ENCODE measurements at regions not wholly inside any gene's neighbourhood (a gene's known extent, or its start where the extent isn't known, plus 50 kb on each side); places are given as distances from the start of the nearest gene placed in this dataset.

- ChIA-PET POLR2A (ENCODE audit: partially characterized antibody) (no interaction called here), CTCF (ENCODE audit: partially characterized antibody) (no interaction called here)
- Histone ChIP-seq H3K9me3 (ENCODE audit: insufficient read depth in 2 of 2, low read depth in 1 of 2, low read length in 1 of 2) (no peaks in the 10 kb centered on the region), H2AK5ac (ENCODE audit: low read depth, low read length) (no peak overlapping the region), H3K79me2 (ENCODE audit: control insufficient read depth in 1 of 2, insufficient read depth in 2 of 2, low read length in 2 of 2) (no peaks in the 10 kb centered on the region), H2BK5ac (ENCODE audit: low read depth, low read length) (no peak overlapping the region), H3K4me2 (ENCODE audit: insufficient read depth in 1 of 2, low read depth in 2 of 2, low read length in 2 of 2) (no peak overlapping the region), H3K18ac (ENCODE audit: extremely low read depth, low read length) (no peak overlapping the region), H3K27me3 (replicated peaks in 1 of 4; ENCODE audit: control insufficient read depth in 3 of 4, extremely low read depth in 1 of 4, insufficient read depth in 3 of 4, low read length in 3 of 4) (no peaks in the 10 kb centered on the region), H3K36me3 (ENCODE audit: control insufficient read depth in 2 of 4, insufficient read depth in 4 of 4, low read length in 3 of 4) (no peaks in the 10 kb centered on the region), H3K4me1 (replicated peaks in 1 of 4; ENCODE audit: control insufficient read depth in 3 of 4, insufficient read depth in 4 of 4, low read length in 3 of 4) (no peaks in the 10 kb centered on the region), H3K27ac (ENCODE audit: low read depth, low read length) (no peak overlapping the region), H4K20me1 (replicated peaks in 1 of 2; ENCODE audit: control insufficient read depth in 1 of 2, insufficient read depth in 2 of 2, low read length in 2 of 2) (no peaks in the 10 kb centered on the region), H4K5ac (ENCODE audit: insufficient read length, low read depth, low read length) (no peak overlapping the region), H4K8ac (ENCODE audit: extremely low read depth, insufficient read depth, low read length) (no peak overlapping the region), H3K79me1 (ENCODE audit: low read depth, low read length) (no peaks in the 10 kb centered on the region), H2BK120ac (replicated peaks; ENCODE audit: low read depth, low read length) (no peak overlapping the region), H2BK15ac (ENCODE audit: low read length) (no peak overlapping the region), H3K4ac (replicated peaks; ENCODE audit: insufficient read length, low read depth, low read length) (no peak overlapping the region), H3K56ac (replicated peaks; ENCODE audit: insufficient read length, low read depth, low read length) (no peak overlapping the region), H3K4me3 (ENCODE audit: extremely low read depth in 1 of 4, insufficient read depth in 2 of 4, low read depth in 3 of 4, low read length in 4 of 4) (no peak overlapping the region), H2AFZ (ENCODE audit: low read length) (no peak overlapping the region), H3K23ac (ENCODE audit: insufficient read length) (no peak overlapping the region), H2BK20ac (ENCODE audit: low read length) (no peak overlapping the region), H3K14ac (ENCODE audit: insufficient read length) (no peak overlapping the region), H2BK12ac (ENCODE audit: low read depth, low read length) (no peak overlapping the region; the same call in 1 of the 2 replicates), H3K9ac (replicated peaks in 1 of 4; ENCODE audit: extremely low read depth in 1 of 4, low read depth in 3 of 4, low read length in 3 of 4) (no peak overlapping the region), H4K91ac (replicated peaks; ENCODE audit: insufficient read length, low read length) (no peak overlapping the region), H3K23me2 (ENCODE audit: low read depth, low read length) (no peaks in the 10 kb centered on the region)
- WGBS, 2 experiments (ENCODE audit: extremely low coverage in 1 of 2, insufficient coverage in 1 of 2, insufficient read length in 1 of 2, insufficient replicate concordance in 2 of 2, low coverage in 1 of 2, low lambda C conversion rate in 2 of 2, missing lambda C conversion rate in 1 of 2): 85% methylated on average over 5 of the region's 5 CpGs; no CpG with 5 or more reads in 1 of the 2 experiments
- DNase-seq (ENCODE audit: low read depth in 1 of 2, low spot score in 2 of 2): no peak
- no peak for FAIRE-seq
- TF ChIP-seq POLR2A (IDR thresholded peaks at IDR 0.05; ENCODE audit: control extremely low read depth in 1 of 2, low read depth in 2 of 2, low read length in 2 of 2): no peak
- no peak for TF ChIP-seq CREB1 (IDR thresholded peaks at IDR 0.05)
- TF ChIP-seq GTF2F1 (IDR thresholded peaks at IDR 0.05; ENCODE audit: borderline replicate concordance, low read depth, low read length): no peak
- TF ChIP-seq GABPA (IDR thresholded peaks at IDR 0.05; ENCODE audit: borderline replicate concordance, insufficient read depth, low read length): no peak
- no peak for TF ChIP-seq RNF2 (IDR thresholded peaks at IDR 0.05; ENCODE audit: borderline replicate concordance, low read depth, low read length, missing control alignments, poor library complexity, severe bottlenecking)
- no peak for TF ChIP-seq CTBP2 (IDR thresholded peaks at IDR 0.05; ENCODE audit: borderline replicate concordance, insufficient read depth, insufficient read length, low read length)
- TF ChIP-seq PHF8 (conservative IDR thresholded peaks at IDR 0.05; ENCODE audit: low read depth, low read length): no peak
- TF ChIP-seq, protein P1, sequence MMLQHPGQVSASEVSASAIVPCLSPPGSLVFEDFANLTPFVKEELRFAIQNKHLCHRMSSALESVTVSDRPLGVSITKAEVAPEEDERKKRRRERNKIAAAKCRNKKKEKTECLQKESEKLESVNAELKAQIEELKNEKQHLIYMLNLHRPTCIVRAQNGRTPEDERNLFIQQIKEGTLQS (IDR thresholded peaks at IDR 0.05; ENCODE audit: insufficient read depth, low read depth, low read length): no peak
- no peak for TF ChIP-seq ZNF274 (IDR thresholded peaks at IDR 0.05; ENCODE audit: borderline replicate concordance, extremely low read depth, low read length)
- no peak for TF ChIP-seq RAD21 (IDR thresholded peaks at IDR 0.05 in 1 of 2, conservative IDR thresholded peaks at IDR 0.05 in 1 of 2; ENCODE audit: low read depth in 2 of 2, low read length in 2 of 2)
- TF ChIP-seq JUN (IDR thresholded peaks at IDR 0.05; ENCODE audit: low read depth, low read length): no peak
- no peak for TF ChIP-seq BRCA1 (IDR thresholded peaks at IDR 0.05; ENCODE audit: low read depth, low read length)
- TF ChIP-seq EP300 (IDR thresholded peaks at IDR 0.05; ENCODE audit: borderline replicate concordance in 1 of 2, low read depth in 2 of 2, low read length in 2 of 2): no peak
- no peak for TF ChIP-seq SP2 (IDR thresholded peaks at IDR 0.05; ENCODE audit: low read length)
Observed at GRCh38 chr18:66138642-66139041, 387.8 kb downstream of the CDH7 start.
